ENCODE measurements at regions not wholly inside any gene's neighbourhood (a gene's known extent, or its start where the extent isn't known, plus 50 kb on each side); places are given as distances from the start of the nearest gene placed in this dataset.

DNA sequence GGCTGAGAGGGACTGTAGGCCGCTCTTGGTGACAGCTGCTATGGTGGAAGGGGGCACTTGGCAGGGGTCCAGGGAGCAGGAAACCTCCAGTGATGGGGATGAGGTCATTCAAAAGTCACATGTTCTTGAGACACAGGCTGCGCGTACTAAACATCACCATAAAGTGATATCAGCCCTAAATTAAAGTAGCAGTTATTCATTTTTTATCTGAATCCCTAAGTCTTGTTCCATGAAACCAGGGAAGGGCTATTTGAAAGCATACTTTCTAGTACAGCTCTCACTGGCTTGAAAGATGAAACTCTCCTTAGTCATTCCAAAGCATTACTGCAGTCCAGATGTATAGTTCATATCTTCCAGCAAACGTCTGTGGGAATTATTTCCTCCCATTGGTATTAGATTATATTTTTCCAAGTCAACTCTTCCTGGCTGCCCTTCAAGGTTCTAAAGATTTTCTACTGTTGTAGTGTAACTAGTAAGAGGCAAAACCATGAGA lies 373.1 kb downstream of the CD109 start:
- DNase-seq (ENCODE audit: insufficient read length, low spot score, missing footprints): no peak
- no peak overlapping the region for H3K4me3 ChIP-seq (ENCODE audit: insufficient read depth, low read length)
- peak overlapping the region; percentile 82 for H3K27ac ChIP-seq (ENCODE audit: low read depth, low read length)
- no peaks in the 10 kb centered on the region for H4K20me1 ChIP-seq (ENCODE audit: insufficient read depth, low read length)
- H3K9me3 ChIP-seq (ENCODE audit: low read depth, low read length): no peaks in the 10 kb centered on the region
- H2AFZ ChIP-seq (ENCODE audit: low read length): no peak overlapping the region
- no peaks in the 10 kb centered on the region for H3K27me3 ChIP-seq (ENCODE audit: insufficient read depth, low read length)
- TF ChIP-seq, protein P1, sequence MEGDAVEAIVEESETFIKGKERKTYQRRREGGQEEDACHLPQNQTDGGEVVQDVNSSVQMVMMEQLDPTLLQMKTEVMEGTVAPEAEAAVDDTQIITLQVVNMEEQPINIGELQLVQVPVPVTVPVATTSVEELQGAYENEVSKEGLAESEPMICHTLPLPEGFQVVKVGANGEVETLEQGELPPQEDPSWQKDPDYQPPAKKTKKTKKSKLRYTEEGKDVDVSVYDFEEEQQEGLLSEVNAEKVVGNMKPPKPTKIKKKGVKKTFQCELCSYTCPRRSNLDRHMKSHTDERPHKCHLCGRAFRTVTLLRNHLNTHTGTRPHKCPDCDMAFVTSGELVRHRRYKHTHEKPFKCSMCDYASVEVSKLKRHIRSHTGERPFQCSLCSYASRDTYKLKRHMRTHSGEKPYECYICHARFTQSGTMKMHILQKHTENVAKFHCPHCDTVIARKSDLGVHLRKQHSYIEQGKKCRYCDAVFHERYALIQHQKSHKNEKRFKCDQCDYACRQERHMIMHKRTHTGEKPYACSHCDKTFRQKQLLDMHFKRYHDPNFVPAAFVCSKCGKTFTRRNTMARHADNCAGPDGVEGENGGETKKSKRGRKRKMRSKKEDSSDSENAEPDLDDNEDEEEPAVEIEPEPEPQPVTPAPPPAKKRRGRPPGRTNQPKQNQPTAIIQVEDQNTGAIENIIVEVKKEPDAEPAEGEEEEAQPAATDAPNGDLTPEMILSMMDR (IDR thresholded peaks at IDR 0.05; ENCODE audit: extremely low read depth, low read depth, low read length): no peak
- H3K79me2 ChIP-seq (ENCODE audit: insufficient read depth, low read length): no peaks in the 10 kb centered on the region
- no peak overlapping the region for H3K4me2 ChIP-seq (ENCODE audit: insufficient read depth, low read length)
- H3K4me1 ChIP-seq (ENCODE audit: insufficient read depth, low read length): peaks cover 40% of the 10 kb centered on the region
- no peaks in the 10 kb centered on the region for H3K36me3 ChIP-seq (ENCODE audit: insufficient read depth, low read length)

DNA sequence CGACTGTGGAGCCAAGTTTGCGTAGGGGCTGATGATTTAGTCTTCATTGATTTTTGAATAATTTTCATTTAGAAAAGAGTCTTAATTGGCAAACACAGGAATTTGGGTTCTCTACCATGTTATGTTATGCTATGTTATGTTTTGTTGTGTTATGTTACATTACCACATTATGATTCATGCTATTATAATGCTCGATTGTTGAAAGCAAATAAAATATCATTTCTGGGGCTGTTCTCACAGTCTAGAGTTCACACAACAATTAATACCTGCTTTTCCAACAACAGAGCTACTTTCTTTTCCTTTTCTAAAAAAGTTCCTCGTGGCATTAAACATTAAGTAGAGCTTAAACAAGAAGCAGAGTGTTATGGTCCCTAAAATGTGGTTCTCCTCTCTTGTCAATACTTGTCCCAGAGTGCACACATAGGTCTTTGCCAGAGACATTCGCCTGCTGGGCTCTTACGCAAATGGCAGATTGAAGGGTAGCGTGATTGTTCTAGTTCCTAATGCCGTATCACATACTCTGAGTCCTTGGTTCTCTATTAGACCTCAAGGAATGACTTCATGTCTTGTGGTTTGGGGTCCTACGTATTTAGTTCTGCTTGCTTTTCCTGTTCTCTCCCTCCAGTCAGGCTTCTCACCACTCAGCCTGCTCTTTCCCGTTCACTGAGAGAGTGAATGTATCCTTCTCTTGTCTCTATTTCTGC lies 370.3 kb downstream of the CD109 start:
- peak overlapping the region; percentile 48 for H2AFZ ChIP-seq (ENCODE audit: low read length)
- TF ChIP-seq, protein P1 (IDR thresholded peaks at IDR 0.05; ENCODE audit: extremely low read depth, low read depth, low read length): no peak
- H4K20me1 ChIP-seq (ENCODE audit: insufficient read depth, low read length): no peaks in the 10 kb centered on the region
- H3K79me2 ChIP-seq (ENCODE audit: insufficient read depth, low read length): no peaks in the 10 kb centered on the region
- H3K36me3 ChIP-seq (ENCODE audit: insufficient read depth, low read length): no peaks in the 10 kb centered on the region
- H3K27ac ChIP-seq (ENCODE audit: low read depth, low read length): no peak overlapping the region
- no peak overlapping the region for H3K4me3 ChIP-seq (ENCODE audit: insufficient read depth, low read length)
- no peaks in the 10 kb centered on the region for H3K27me3 ChIP-seq (ENCODE audit: insufficient read depth, low read length)
- peak overlapping the region; percentile 61 for H3K4me2 ChIP-seq (ENCODE audit: insufficient read depth, low read length)
- peaks cover 28% of the 10 kb centered on the region for H3K4me1 ChIP-seq (ENCODE audit: insufficient read depth, low read length)
- no peak for DNase-seq (ENCODE audit: insufficient read length, low spot score, missing footprints)
- no peaks in the 10 kb centered on the region for H3K9me3 ChIP-seq (ENCODE audit: low read depth, low read length)

DNA sequence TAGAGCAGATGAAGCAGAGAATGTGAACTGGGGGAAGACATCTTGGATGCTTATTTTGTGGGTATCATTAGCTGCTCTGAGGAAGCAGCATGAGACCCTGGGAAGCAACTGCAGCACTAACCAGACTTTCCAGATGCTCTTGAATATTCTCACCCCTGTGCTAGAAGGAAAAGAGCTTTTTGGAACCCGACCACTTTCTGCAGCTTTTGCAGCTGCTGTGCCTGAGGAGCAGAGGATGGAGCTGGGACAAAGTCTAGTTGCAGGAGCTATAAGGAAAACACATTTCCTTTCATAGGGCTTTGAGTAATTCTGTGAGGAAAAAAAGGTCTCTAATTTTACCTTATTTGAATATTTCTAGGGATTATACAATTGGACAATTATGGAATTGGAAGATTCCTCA lies 369.7 kb downstream of the CD109 start:
- no peak overlapping the region for H3K4me3 ChIP-seq (ENCODE audit: insufficient read depth, low read length)
- H3K4me2 ChIP-seq (ENCODE audit: insufficient read depth, low read length): no peak overlapping the region
- DNase-seq (ENCODE audit: insufficient read length, low spot score, missing footprints): no peak
- H3K36me3 ChIP-seq (ENCODE audit: insufficient read depth, low read length): no peaks in the 10 kb centered on the region
- no peaks in the 10 kb centered on the region for H3K27me3 ChIP-seq (ENCODE audit: insufficient read depth, low read length)
- TF ChIP-seq, protein P1 (IDR thresholded peaks at IDR 0.05; ENCODE audit: extremely low read depth, low read depth, low read length): no peak
- H4K20me1 ChIP-seq (ENCODE audit: insufficient read depth, low read length): no peaks in the 10 kb centered on the region
- no peak overlapping the region for H3K27ac ChIP-seq (ENCODE audit: low read depth, low read length)
- H3K9me3 ChIP-seq (ENCODE audit: low read depth, low read length): no peaks in the 10 kb centered on the region
- no peaks in the 10 kb centered on the region for H3K79me2 ChIP-seq (ENCODE audit: insufficient read depth, low read length)
- peaks cover 28% of the 10 kb centered on the region for H3K4me1 ChIP-seq (ENCODE audit: insufficient read depth, low read length)
- no peak overlapping the region for H2AFZ ChIP-seq (ENCODE audit: low read length)

DNA sequence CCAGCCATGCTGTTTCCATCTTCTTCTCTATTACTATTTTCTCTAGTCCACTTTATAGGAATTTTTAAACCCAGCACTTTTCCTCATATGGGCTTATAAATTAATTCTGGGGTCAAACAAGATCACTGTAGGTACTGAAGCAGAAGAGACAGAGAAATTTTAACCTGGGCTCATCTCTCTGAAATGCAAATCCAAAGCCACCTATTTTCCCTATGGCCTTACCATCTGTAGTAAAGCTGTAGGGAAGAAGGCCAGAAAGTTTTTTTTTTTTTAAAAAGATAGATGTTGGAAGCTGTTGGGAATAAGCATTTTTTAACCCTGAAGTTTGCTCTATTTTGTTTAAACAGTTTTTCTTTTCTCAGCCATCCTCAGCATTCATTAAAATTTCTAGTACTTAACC lies 367.4 kb downstream of the CD109 start:
- no peak for DNase-seq (ENCODE audit: insufficient read length, low spot score, missing footprints)
- Histone ChIP-seq H3K36me3 (ENCODE audit: insufficient read depth, low read length) (no peaks in the 10 kb centered on the region), H3K4me3 (ENCODE audit: insufficient read depth, low read length) (no peak overlapping the region), H4K20me1 (ENCODE audit: insufficient read depth, low read length) (no peaks in the 10 kb centered on the region), H3K9me3 (ENCODE audit: low read depth, low read length) (no peaks in the 10 kb centered on the region), H3K27ac (ENCODE audit: low read depth, low read length) (no peak overlapping the region), H3K4me1 (ENCODE audit: insufficient read depth, low read length) (peaks cover 13% of the 10 kb centered on the region), H2AFZ (ENCODE audit: low read length) (no peak overlapping the region), H3K4me2 (ENCODE audit: insufficient read depth, low read length) (no peak overlapping the region), H3K79me2 (ENCODE audit: insufficient read depth, low read length) (no peaks in the 10 kb centered on the region), H3K27me3 (ENCODE audit: insufficient read depth, low read length) (no peaks in the 10 kb centered on the region)
- TF ChIP-seq, protein P1 (IDR thresholded peaks at IDR 0.05; ENCODE audit: extremely low read depth, low read depth, low read length): no peak

All from osteoblast (primary cell).